ENCODE measurements at regions not wholly inside any gene's neighbourhood (a gene's known extent, or its start where the extent isn't known, plus 50 kb on each side); places are given as distances from the start of the nearest gene placed in this dataset.

DNA sequence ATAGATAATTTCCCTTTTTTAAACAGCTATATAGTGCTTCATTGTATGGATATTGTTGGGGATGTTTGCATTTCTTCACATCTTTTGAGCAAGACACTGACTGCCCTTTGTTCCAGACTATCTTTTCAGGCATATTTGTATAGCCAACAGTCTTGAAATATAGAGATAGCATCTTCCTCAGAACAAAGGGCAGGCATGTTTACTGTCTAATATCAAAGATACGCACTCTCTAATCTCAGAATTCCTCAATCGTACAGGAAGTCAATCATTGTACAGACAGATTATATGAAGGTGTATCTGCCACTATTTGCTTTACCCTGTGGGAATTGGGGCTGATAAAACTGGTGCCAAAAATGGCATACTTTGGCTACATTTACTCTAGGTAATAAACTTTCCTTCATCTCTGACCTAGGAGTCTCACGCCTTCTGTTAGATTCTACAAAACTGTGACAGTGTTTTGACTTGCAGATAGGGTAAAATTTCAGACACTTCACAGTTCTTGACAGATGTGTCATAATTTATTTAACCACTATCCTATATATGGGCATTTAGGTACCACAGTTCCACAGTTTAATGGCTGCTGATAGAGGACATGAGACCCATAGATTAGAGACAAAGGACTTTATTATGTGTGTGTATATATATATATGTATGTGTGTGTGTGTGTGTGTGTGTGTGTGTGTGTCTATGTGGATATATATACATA lies 321.0 kb downstream of the IGSF11 start:
- no peaks in the 10 kb centered on the region for H3K4me1 ChIP-seq (ENCODE audit: low read length)
- H4K20me1 ChIP-seq (ENCODE audit: insufficient read depth, low read length) = no peaks in the 10 kb centered on the region
- no peaks in the 10 kb centered on the region for H3K9me3 ChIP-seq (replicated peaks; ENCODE audit: insufficient read depth, low read length)
- no peak overlapping the region for H2AFZ ChIP-seq (ENCODE audit: low read length)
- no peaks in the 10 kb centered on the region for H3K9me2 ChIP-seq (replicated peaks; ENCODE audit: insufficient read depth, low read length)
- H3K9ac ChIP-seq (ENCODE audit: low read length) = no peak overlapping the region
- no peaks in the 10 kb centered on the region for H3K36me3 ChIP-seq (replicated peaks; ENCODE audit: insufficient read depth, low read length)
- no peak for DNase-seq
- no peaks in the 10 kb centered on the region for H3K79me2 ChIP-seq (ENCODE audit: low read length)
- H3K27me3 ChIP-seq (replicated peaks; ENCODE audit: insufficient read depth, low read length) = no peaks in the 10 kb centered on the region
- no peak overlapping the region for H3K4me3 ChIP-seq (ENCODE audit: low read length)
- H3K4me2 ChIP-seq (ENCODE audit: low read depth, low read length) = no peak overlapping the region
- H3K27ac ChIP-seq (ENCODE audit: low read length) = no peak overlapping the region
- H3F3A ChIP-seq (ENCODE audit: insufficient read depth, low read length) = no peaks in the 10 kb centered on the region
- TF ChIP-seq, protein P1, sequence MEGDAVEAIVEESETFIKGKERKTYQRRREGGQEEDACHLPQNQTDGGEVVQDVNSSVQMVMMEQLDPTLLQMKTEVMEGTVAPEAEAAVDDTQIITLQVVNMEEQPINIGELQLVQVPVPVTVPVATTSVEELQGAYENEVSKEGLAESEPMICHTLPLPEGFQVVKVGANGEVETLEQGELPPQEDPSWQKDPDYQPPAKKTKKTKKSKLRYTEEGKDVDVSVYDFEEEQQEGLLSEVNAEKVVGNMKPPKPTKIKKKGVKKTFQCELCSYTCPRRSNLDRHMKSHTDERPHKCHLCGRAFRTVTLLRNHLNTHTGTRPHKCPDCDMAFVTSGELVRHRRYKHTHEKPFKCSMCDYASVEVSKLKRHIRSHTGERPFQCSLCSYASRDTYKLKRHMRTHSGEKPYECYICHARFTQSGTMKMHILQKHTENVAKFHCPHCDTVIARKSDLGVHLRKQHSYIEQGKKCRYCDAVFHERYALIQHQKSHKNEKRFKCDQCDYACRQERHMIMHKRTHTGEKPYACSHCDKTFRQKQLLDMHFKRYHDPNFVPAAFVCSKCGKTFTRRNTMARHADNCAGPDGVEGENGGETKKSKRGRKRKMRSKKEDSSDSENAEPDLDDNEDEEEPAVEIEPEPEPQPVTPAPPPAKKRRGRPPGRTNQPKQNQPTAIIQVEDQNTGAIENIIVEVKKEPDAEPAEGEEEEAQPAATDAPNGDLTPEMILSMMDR (IDR thresholded peaks at IDR 0.05; ENCODE audit: low read length) = no peak
- no peak for TF ChIP-seq EZH2 (optimal IDR thresholded peaks at IDR 0.05; ENCODE audit: low read depth, low read length)
- TF ChIP-seq EZH2phosphoT487 (IDR thresholded peaks at IDR 0.05; ENCODE audit: low read length) = no peak

DNA sequence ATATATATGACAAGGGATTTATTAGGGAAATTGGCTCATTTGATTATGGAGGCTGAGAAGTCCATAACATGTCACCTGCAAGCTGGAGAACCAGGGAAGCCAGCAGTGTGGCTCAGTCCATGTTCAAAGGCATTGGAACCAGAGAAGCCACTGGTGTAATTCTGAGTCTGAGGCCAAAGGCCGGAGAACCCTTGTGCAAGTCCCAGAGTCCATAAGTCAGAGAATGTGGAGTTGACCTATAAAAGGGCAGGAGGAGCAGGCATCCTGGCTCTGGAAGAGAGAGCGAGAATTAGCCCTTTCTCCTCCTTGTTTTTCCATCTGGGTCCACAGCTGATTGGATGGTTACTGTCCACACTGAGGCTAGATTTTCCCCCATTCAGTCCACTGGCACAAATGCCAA lies 319.8 kb downstream of the IGSF11 start:
- TF ChIP-seq, protein P1 (IDR thresholded peaks at IDR 0.05; ENCODE audit: low read length) = no peak
- TF ChIP-seq EZH2 (optimal IDR thresholded peaks at IDR 0.05; ENCODE audit: low read depth, low read length) = no peak
- no peak for TF ChIP-seq EZH2phosphoT487 (IDR thresholded peaks at IDR 0.05; ENCODE audit: low read length)
- Histone ChIP-seq H3K36me3 (replicated peaks; ENCODE audit: insufficient read depth, low read length) (no peaks in the 10 kb centered on the region), H2AFZ (ENCODE audit: low read length) (no peak overlapping the region), H3K27ac (ENCODE audit: low read length) (no peak overlapping the region), H3K79me2 (ENCODE audit: low read length) (no peaks in the 10 kb centered on the region), H3K9me3 (replicated peaks; ENCODE audit: insufficient read depth, low read length) (no peaks in the 10 kb centered on the region), H3F3A (ENCODE audit: insufficient read depth, low read length) (no peaks in the 10 kb centered on the region), H3K9ac (ENCODE audit: low read length) (no peak overlapping the region), H4K20me1 (ENCODE audit: insufficient read depth, low read length) (no peaks in the 10 kb centered on the region), H3K4me2 (ENCODE audit: low read depth, low read length) (no peak overlapping the region), H3K4me1 (ENCODE audit: low read length) (no peaks in the 10 kb centered on the region), H3K9me2 (replicated peaks; ENCODE audit: insufficient read depth, low read length) (no peaks in the 10 kb centered on the region), H3K4me3 (ENCODE audit: low read length) (no peak overlapping the region), H3K27me3 (replicated peaks; ENCODE audit: insufficient read depth, low read length) (no peaks in the 10 kb centered on the region)
- DNase-seq = no peak

DNA sequence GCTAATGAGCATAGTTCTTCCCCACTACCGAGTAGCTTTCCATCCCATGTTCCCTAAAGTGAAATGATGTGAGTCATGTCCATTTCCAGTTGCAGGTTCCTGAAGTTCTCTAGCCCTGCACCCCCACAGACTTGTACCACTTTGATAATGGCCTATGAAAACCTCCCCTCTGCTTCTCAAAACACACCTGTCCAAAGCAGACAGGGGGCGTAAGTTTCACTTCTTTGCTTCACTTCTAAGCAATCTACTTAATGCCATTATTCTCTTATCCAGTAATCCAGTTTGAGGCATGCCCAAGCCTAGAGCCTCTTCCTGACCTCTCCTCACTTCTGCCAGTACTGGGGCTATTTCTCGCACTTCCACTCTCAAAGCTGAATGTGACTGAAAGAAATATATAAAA lies 305.1 kb downstream of the IGSF11 start:
- Histone ChIP-seq H2AFZ (ENCODE audit: low read length) (no peak overlapping the region), H3K9ac (ENCODE audit: low read length) (no peak overlapping the region), H4K20me1 (ENCODE audit: insufficient read depth, low read length) (no peaks in the 10 kb centered on the region), H3K4me3 (ENCODE audit: low read length) (no peak overlapping the region), H3K36me3 (replicated peaks; ENCODE audit: insufficient read depth, low read length) (no peaks in the 10 kb centered on the region), H3K27me3 (replicated peaks; ENCODE audit: insufficient read depth, low read length) (no peaks in the 10 kb centered on the region), H3K9me3 (replicated peaks; ENCODE audit: insufficient read depth, low read length) (no peaks in the 10 kb centered on the region), H3K4me2 (ENCODE audit: low read depth, low read length) (no peak overlapping the region), H3K4me1 (ENCODE audit: low read length) (no peaks in the 10 kb centered on the region), H3K27ac (ENCODE audit: low read length) (no peak overlapping the region), H3K79me2 (ENCODE audit: low read length) (no peaks in the 10 kb centered on the region), H3K9me2 (replicated peaks; ENCODE audit: insufficient read depth, low read length) (no peaks in the 10 kb centered on the region), H3F3A (ENCODE audit: insufficient read depth, low read length) (no peaks in the 10 kb centered on the region)
- DNase-seq = no peak
- TF ChIP-seq, protein P1 (IDR thresholded peaks at IDR 0.05; ENCODE audit: low read length) = no peak
- TF ChIP-seq EZH2 (optimal IDR thresholded peaks at IDR 0.05; ENCODE audit: low read depth, low read length) (no peak), EZH2phosphoT487 (IDR thresholded peaks at IDR 0.05; ENCODE audit: low read length) (no peak)

All from MM.1S (cell line).